ENCODE measurements at regions not wholly inside any gene's neighbourhood (a gene's known extent, or its start where the extent isn't known, plus 50 kb on each side); places are given as distances from the start of the nearest gene placed in this dataset.

GRCh38 chr5:45101146-45101545 lies 292.4 kb downstream of the MRPS30 start:
- no peaks in the 10 kb centered on the region for H3K4me1 ChIP-seq
- TF ChIP-seq POLR2A (IDR thresholded peaks at IDR 0.05) (no peak), CTCF (IDR thresholded peaks at IDR 0.05) (no peak)
- no peak overlapping the region for H3K4me3 ChIP-seq
- no peak for DNase-seq
- no peaks in the 10 kb centered on the region for H3K36me3 ChIP-seq
- no peak overlapping the region for H3K27ac ChIP-seq
- no peaks in the 10 kb centered on the region for H3K9me3 ChIP-seq
- no peaks in the 10 kb centered on the region for H3K27me3 ChIP-seq

GRCh38 chr5:45105491-45105994 lies 296.8 kb downstream of the MRPS30 start:
- Histone ChIP-seq H3K27me3 (no peaks in the 10 kb centered on the region), H3K27ac (no peak overlapping the region), H3K36me3 (no peaks in the 10 kb centered on the region), H3K9me3 (no peaks in the 10 kb centered on the region), H3K4me3 (no peak overlapping the region), H3K4me1 (no peaks in the 10 kb centered on the region)
- TF ChIP-seq CTCF (IDR thresholded peaks at IDR 0.05) (no peak), POLR2A (IDR thresholded peaks at IDR 0.05) (no peak)
- DNase-seq: no peak

GRCh38 chr5:45109062-45109461 lies 300.3 kb downstream of the MRPS30 start:
- no peaks in the 10 kb centered on the region for H3K27me3 ChIP-seq
- H3K4me3 ChIP-seq: no peak overlapping the region
- no peaks in the 10 kb centered on the region for H3K36me3 ChIP-seq
- TF ChIP-seq CTCF (IDR thresholded peaks at IDR 0.05) (no peak), POLR2A (IDR thresholded peaks at IDR 0.05) (no peak)
- H3K27ac ChIP-seq: no peak overlapping the region
- DNase-seq: no peak
- H3K4me1 ChIP-seq: no peaks in the 10 kb centered on the region
- H3K9me3 ChIP-seq: no peaks in the 10 kb centered on the region

- no peak for DNase-seq
- Histone ChIP-seq H3K36me3 (no peaks in the 10 kb centered on the region), H3K4me3 (no peak overlapping the region), H3K4me1 (no peaks in the 10 kb centered on the region), H3K9me3 (no peaks in the 10 kb centered on the region), H3K27ac (no peak overlapping the region), H3K27me3 (no peaks in the 10 kb centered on the region)
- TF ChIP-seq CTCF (IDR thresholded peaks at IDR 0.05) (no peak), POLR2A (IDR thresholded peaks at IDR 0.05) (no peak)
Observed at GRCh38 chr5:45109636-45110035, 300.9 kb downstream of the MRPS30 start.

- Histone ChIP-seq H3K36me3 (no peaks in the 10 kb centered on the region), H3K4me1 (no peaks in the 10 kb centered on the region), H3K27ac (no peak overlapping the region), H3K27me3 (no peaks in the 10 kb centered on the region), H3K4me3 (no peak overlapping the region), H3K9me3 (no peaks in the 10 kb centered on the region)
- TF ChIP-seq CTCF (IDR thresholded peaks at IDR 0.05) (no peak), POLR2A (IDR thresholded peaks at IDR 0.05) (no peak)
- no peak for DNase-seq
Observed at GRCh38 chr5:45110399-45110798, 301.7 kb downstream of the MRPS30 start.

GRCh38 chr5:45113726-45114125 lies 305.0 kb downstream of the MRPS30 start:
- Histone ChIP-seq H3K27ac (no peak overlapping the region), H3K36me3 (no peaks in the 10 kb centered on the region), H3K27me3 (no peaks in the 10 kb centered on the region), H3K9me3 (no peaks in the 10 kb centered on the region), H3K4me1 (no peaks in the 10 kb centered on the region), H3K4me3 (no peak overlapping the region)
- no peak for DNase-seq
- TF ChIP-seq CTCF (IDR thresholded peaks at IDR 0.05) (no peak), POLR2A (IDR thresholded peaks at IDR 0.05) (no peak)

Measured in Peyer's patch (tissue), 4 donors.